Chondrocyte (in vitro differentiated cells): ENCODE measurements at regions not wholly inside any gene's neighbourhood (a gene's known extent, or its start where the extent isn't known, plus 50 kb on each side); places are given as distances from the start of the nearest gene placed in this dataset.

Experiments used
- DNase-seq: peaks from one replicate; pipeline ENCODE4 v3.0.0; 2021; ENCODE audit warnings: mixed read lengths, low spot score
- H3K27ac Mint-ChIP-seq: one replicate; pipeline ENCODE4 v1.8.0; 2021; ENCODE audit warnings: mild to moderate bottlenecking, moderate library complexity, mixed read lengths; ENCODE audit not compliant: unreplicated experiment
- H3K27me3 Mint-ChIP-seq: 2 replicates; pipeline ENCODE4 v1.8.0; 2021; ENCODE audit warnings: low read depth, mixed read lengths
- H3K36me3 Mint-ChIP-seq: 2 replicates; pipeline ENCODE4 v1.8.0; 2021; ENCODE audit warnings: low read depth, mixed read lengths
- H3K4me1 Mint-ChIP-seq: 2 replicates; pipeline ENCODE4 v1.8.0; 2021; ENCODE audit warnings: low read depth, mild to moderate bottlenecking, mixed read lengths
- H3K4me3 Mint-ChIP-seq: one replicate; pipeline ENCODE4 v1.8.0; 2021; ENCODE audit warnings: mild to moderate bottlenecking, moderate library complexity, mixed read lengths; ENCODE audit not compliant: unreplicated experiment
- H3K9me3 Mint-ChIP-seq: 2 replicates; pipeline ENCODE4 v1.8.0; 2021; ENCODE audit warnings: low read depth, mixed read lengths
- TF ChIP-seq, protein P1 (sequence below): fragments of 200-600 bp; sonication (generic); IDR thresholded peaks from 2 replicates; pipeline ENCODE4 v1.5.0; 2021; ENCODE audit warnings: antibody characterized with exemption, mild to moderate bottlenecking, moderate library complexity

DNA sequence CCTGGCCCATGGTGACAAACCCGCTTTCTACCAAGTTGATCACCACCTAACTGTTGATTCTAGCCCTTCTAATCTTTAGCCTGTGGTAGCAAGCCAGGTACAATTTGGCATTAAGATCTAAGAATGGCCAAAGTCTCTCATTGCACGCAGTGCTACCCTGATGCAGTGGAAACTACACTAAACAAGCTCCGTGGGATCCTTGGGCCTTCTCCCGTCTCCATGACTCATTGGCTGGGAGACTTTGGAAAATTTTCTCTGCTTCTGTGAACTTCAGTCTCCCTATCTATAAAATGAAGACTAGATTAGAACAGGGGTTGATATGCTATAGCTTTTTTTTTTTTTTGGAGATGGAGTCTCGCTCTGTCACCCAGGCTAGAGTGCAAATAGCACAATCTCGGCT, 223.0 kb downstream of the TSHZ3 start:
- Mint-ChIP-seq H3K27me3 (no peaks in the 10 kb centered on the region), H3K36me3 (no peaks in the 10 kb centered on the region), H3K27ac (peak overlapping the region; percentile 99), H3K4me1 (peaks cover 39% of the 10 kb centered on the region), H3K4me3 (no peak overlapping the region), H3K9me3 (peaks cover 10% of the 10 kb centered on the region)
- TF ChIP-seq, protein P1, sequence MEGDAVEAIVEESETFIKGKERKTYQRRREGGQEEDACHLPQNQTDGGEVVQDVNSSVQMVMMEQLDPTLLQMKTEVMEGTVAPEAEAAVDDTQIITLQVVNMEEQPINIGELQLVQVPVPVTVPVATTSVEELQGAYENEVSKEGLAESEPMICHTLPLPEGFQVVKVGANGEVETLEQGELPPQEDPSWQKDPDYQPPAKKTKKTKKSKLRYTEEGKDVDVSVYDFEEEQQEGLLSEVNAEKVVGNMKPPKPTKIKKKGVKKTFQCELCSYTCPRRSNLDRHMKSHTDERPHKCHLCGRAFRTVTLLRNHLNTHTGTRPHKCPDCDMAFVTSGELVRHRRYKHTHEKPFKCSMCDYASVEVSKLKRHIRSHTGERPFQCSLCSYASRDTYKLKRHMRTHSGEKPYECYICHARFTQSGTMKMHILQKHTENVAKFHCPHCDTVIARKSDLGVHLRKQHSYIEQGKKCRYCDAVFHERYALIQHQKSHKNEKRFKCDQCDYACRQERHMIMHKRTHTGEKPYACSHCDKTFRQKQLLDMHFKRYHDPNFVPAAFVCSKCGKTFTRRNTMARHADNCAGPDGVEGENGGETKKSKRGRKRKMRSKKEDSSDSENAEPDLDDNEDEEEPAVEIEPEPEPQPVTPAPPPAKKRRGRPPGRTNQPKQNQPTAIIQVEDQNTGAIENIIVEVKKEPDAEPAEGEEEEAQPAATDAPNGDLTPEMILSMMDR = no peak
- DNase-seq = peak; percentile 2

DNA sequence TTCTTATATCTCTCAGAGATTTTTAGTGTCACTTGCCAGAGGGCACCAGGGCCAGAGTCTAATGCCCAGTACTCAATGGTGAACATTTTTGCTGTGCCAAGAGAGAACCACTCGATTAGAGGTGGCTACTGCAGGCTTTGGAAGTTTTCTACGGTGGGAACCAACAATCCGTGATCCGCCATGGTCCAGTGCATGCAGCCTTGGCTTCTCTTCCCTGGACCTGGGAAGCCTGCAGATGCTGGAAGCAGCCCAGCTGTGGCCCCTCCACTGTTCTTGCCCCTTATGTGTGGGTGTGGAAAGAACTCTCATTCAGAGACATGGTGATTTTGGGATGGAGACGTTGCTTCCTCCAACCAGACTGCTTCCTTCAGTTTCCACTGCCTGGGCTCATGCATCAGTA, 224.2 kb downstream of the TSHZ3 start:
- no peaks in the 10 kb centered on the region for H3K36me3 Mint-ChIP-seq
- peaks cover 32% of the 10 kb centered on the region for H3K4me1 Mint-ChIP-seq
- no peak overlapping the region for H3K4me3 Mint-ChIP-seq
- peak; percentile 46 for DNase-seq
- TF ChIP-seq, protein P1 = no peak
- H3K27ac Mint-ChIP-seq = no peak overlapping the region
- H3K27me3 Mint-ChIP-seq = no peaks in the 10 kb centered on the region
- peaks cover 7% of the 10 kb centered on the region for H3K9me3 Mint-ChIP-seq

DNA sequence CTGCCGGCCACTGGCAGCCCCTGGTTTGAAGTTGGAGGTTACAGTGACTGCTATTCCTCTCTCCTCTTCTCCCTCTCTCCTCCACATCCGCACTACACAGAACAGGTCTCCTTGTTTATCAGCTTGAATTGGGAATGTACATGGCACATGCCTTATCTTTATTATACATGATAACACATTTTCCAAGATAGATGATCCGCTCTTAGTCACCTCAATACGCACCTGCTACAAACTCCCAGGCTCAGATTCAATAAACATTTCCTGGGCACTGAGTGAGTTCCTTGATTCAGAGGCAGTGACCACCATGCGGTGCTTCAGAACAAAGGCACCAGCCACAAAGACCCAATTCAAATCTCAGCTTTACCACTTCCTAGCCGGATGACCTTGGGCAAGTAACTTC, 227.7 kb downstream of the TSHZ3 start:
- peaks cover 23% of the 10 kb centered on the region for H3K4me1 Mint-ChIP-seq

DNA sequence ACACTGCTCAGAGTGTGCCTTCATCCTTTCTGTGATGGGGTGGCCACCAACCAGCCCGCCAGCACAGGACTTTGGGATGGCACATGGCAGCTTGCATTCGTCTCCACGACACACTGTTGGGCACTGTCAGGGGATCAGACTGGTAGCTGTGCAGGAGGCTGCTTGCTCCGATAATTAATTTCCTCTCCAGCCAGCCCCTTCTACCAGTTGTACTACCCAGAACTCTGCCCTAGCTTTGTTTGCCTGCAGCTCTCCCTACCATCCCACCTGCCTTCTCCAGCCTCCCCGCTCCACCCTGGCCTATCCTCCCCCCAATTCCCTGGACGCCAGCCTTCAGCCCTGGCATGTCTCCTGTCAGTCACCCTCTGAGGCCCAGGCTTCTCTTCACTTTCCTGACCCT, 228.3 kb downstream of the TSHZ3 start:
- peaks cover 17% of the 10 kb centered on the region for H3K4me1 Mint-ChIP-seq
- no peak overlapping the region for H3K27ac Mint-ChIP-seq
- no peaks in the 10 kb centered on the region for H3K27me3 Mint-ChIP-seq
- TF ChIP-seq, protein P1 = no peak
- no peak overlapping the region for H3K4me3 Mint-ChIP-seq
- no peaks in the 10 kb centered on the region for H3K9me3 Mint-ChIP-seq
- no peak for DNase-seq
- H3K36me3 Mint-ChIP-seq = no peaks in the 10 kb centered on the region

More for the DNA sequence above, 227.7 kb downstream of the TSHZ3 start:
- TF ChIP-seq, protein P1 = no peak
- no peak overlapping the region for H3K27ac Mint-ChIP-seq
- DNase-seq = no peak
- no peaks in the 10 kb centered on the region for H3K27me3 Mint-ChIP-seq
- H3K9me3 Mint-ChIP-seq = peaks cover 3% of the 10 kb centered on the region
- H3K4me3 Mint-ChIP-seq = no peak overlapping the region
- H3K36me3 Mint-ChIP-seq = no peaks in the 10 kb centered on the region

DNA sequence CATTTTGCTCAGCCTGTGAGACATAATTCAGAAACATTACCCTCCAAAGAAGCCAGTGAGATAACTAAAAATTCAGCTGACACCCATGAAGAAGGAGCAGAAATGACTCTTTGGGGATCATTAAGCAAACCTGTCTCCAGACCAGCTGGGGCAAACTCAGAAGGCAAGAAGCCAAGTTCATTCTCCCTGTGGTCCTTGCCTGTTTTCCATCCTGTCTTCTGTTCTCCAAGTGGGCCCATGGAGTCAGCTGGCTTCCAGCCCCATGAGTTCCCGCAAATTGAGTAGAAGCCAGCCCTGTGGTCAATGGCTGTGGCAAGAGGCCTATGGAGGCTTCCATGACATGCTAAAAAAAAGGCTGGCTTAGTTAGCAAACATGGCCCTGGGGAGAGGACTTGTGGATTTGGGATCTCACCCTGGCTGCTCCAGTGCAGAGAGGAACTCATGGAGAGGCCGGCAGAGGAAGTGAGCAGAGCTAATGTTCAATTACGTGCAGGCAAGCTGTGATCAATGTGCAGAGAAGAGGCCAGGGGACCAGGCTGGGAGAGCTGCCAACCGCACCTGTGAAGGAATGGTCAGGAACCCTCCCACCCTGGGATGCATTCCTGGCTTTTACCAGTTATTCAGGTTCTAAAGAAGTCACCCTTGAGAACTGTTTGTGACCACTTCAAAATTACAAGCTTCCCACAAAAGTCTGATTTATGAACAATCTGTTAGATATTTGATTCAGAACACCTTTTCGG, 229.1 kb downstream of the TSHZ3 start:
- TF ChIP-seq, protein P1 = no peak
- H3K36me3 Mint-ChIP-seq = no peaks in the 10 kb centered on the region
- peaks cover 15% of the 10 kb centered on the region for H3K4me1 Mint-ChIP-seq
- H3K27me3 Mint-ChIP-seq = no peaks in the 10 kb centered on the region
- no peak overlapping the region for H3K27ac Mint-ChIP-seq
- peak; percentile 17 for DNase-seq
- H3K9me3 Mint-ChIP-seq = no peaks in the 10 kb centered on the region
- H3K4me3 Mint-ChIP-seq = no peak overlapping the region
